Panc1 (cell line): ENCODE measurements at regions not wholly inside any gene's neighbourhood (a gene's known extent, or its start where the extent isn't known, plus 50 kb on each side); places are given as distances from the start of the nearest gene placed in this dataset.

Source experiments
- ATAC-seq: fragments of 200-7000 bp; cut with Tn5 transposase; 2 replicates; pipeline ENCODE4 v1.9.1; 2020; ENCODE audit warnings: mild to moderate bottlenecking, moderate library complexity
- BruUV-seq: library from RNA; stranded (reverse); fragments of 400-500 nt; replicated peaks from 2 replicates; lab custom pipeline; 2021; lab: Mats Ljungman, UMichigan
- CTCF ChIA-PET: fragments of 300-600 bp; sonication (Branson Sonifier 250); formaldehyde crosslinking; loops from one replicate; lab custom pipeline; 2022; ENCODE audit warnings: antibody characterized with exemption; lab: Charles Lee
- POLR2A ChIA-PET: fragments of 300-600 bp; sonication (Branson Sonifier 250); formaldehyde crosslinking; loops from one replicate; lab custom pipeline; 2022; ENCODE audit warnings: antibody characterized with exemption; lab: Charles Lee
- DNase-seq: peaks from one replicate; pipeline ENCODE4 v3.0.0-alpha.2; 2010; ENCODE audit warnings: low read depth, low spot score
- H3K27ac ChIP-seq: 2 replicates; pipeline ENCODE4 v1.5.1; 2011; ENCODE audit warnings: mild to moderate bottlenecking, low read length, inconsistent platforms
- H3K27me3 ChIP-seq: fragments of 200-500 bp; sonication (Bioruptor generic); 2 replicates; pipeline ENCODE4 v1.6.0; 2014; ENCODE audit warnings: low read length, inconsistent platforms; ENCODE audit not compliant: control insufficient read depth, insufficient read depth
- H3K36me3 ChIP-seq: fragments of 200-500 bp; sonication (Bioruptor generic); 2 replicates; pipeline ENCODE4 v1.5.1; 2014; ENCODE audit warnings: inconsistent platforms, mild to moderate bottlenecking, low read length, moderate library complexity; ENCODE audit not compliant: control insufficient read depth, insufficient read depth
- H3K4me1 ChIP-seq: 2 replicates; pipeline ENCODE4 v1.5.1; 2011; ENCODE audit warnings: inconsistent platforms, mild to moderate bottlenecking, low read length, moderate library complexity; ENCODE audit not compliant: control insufficient read depth, insufficient read depth
- H3K4me3 ChIP-seq, 2 experiments: 2 replicates each; pipeline ENCODE4 v1.5.1; 2011 to 2012; ENCODE audit warnings: low read depth in 2 of 2, low read length in 2 of 2, mild to moderate bottlenecking in 2 of 2, inconsistent platforms in 1 of 2, moderate library complexity in 1 of 2
- H3K9me3 ChIP-seq: fragments of 200-500 bp; sonication (Bioruptor generic); 2 replicates; pipeline ENCODE4 v1.5.1; 2014; ENCODE audit warnings: low read depth, mild to moderate bottlenecking, inconsistent platforms, low read length, moderate library complexity; ENCODE audit not compliant: control insufficient read depth, insufficient read depth
- POLR2AphosphoS5 ChIP-seq: IDR thresholded peaks from 2 replicates; pipeline ENCODE4 v1.6.1; 2012; ENCODE audit warnings: mild to moderate bottlenecking, low read depth, low read length, moderate library complexity
- SIN3A ChIP-seq: IDR thresholded peaks from 2 replicates; pipeline ENCODE4 v1.6.1; 2012; ENCODE audit warnings: low read depth, mild to moderate bottlenecking, low read length, moderate library complexity, borderline replicate concordance; ENCODE audit not compliant: insufficient read depth
- TCF7L2 ChIP-seq: IDR thresholded peaks from 2 replicates; pipeline ENCODE4 v1.6.1; 2011; ENCODE audit warnings: mild to moderate bottlenecking, low read depth, low read length, inconsistent platforms
- in situ Hi-C: cut with HindIII; loops from 2 replicates; pipeline ENCODE4 v1.10.0; 2016; ENCODE audit warnings: low sequenced_read_pairs, low pct_unique_long_range_greater_than_20kb
- intact Hi-C: fragments of 100-400 bp; cut with micrococcal nuclease; formaldehyde crosslinking; loops from one replicate; pipeline ENCODE4 v1.10.0; 2022; ENCODE audit not compliant: unreplicated experiment
- TF ChIP-seq, protein P1 (sequence below): fragments of 450-650 bp; IDR thresholded peaks from 2 replicates; pipeline ENCODE4 v1.5.1; 2017; ENCODE audit warnings: mild to moderate bottlenecking
- TF ChIP-seq, protein P2 (sequence below), 2 experiments: IDR thresholded peaks; 2 replicates each; pipeline ENCODE4 v1.6.1; 2011 to 2012; ENCODE audit warnings: low read depth in 2 of 2, control low read depth in 1 of 2, low read length in 1 of 2, mild to moderate bottlenecking in 1 of 2, moderate library complexity in 1 of 2; ENCODE audit not compliant: insufficient read depth in 1 of 2

DNA sequence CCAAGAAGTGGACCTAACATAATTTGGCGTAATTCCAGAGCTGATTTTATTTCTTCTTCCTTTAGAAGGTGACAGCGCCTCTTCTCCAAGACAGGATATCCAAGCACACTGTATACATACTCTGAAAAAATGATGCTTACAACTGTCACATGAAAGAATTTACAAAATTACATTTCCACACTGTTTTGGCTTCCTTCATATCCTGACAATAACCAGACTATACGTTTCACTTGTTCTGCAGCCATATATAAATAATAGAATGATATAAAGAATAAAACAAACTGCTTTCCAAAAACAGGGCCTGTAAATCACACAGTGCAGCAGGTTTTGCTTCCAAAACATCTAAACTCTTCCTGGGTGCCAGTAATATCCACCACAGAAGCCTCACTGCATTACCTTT lies 141.6 kb downstream of the FBXO8 start:
- BruUV-seq, result no TSS peak
- Histone ChIP-seq H3K27me3 (no peaks in the 10 kb centered on the region), H3K4me3 (no peak overlapping the region), H3K9me3 (no peaks in the 10 kb centered on the region), H3K4me1 (no peaks in the 10 kb centered on the region), H3K36me3 (no peaks in the 10 kb centered on the region), H3K27ac (no peak overlapping the region)
- no peak for ATAC-seq
- TF ChIP-seq TCF7L2, result no peak
- no peak for TF ChIP-seq SIN3A
- TF ChIP-seq, protein P1, sequence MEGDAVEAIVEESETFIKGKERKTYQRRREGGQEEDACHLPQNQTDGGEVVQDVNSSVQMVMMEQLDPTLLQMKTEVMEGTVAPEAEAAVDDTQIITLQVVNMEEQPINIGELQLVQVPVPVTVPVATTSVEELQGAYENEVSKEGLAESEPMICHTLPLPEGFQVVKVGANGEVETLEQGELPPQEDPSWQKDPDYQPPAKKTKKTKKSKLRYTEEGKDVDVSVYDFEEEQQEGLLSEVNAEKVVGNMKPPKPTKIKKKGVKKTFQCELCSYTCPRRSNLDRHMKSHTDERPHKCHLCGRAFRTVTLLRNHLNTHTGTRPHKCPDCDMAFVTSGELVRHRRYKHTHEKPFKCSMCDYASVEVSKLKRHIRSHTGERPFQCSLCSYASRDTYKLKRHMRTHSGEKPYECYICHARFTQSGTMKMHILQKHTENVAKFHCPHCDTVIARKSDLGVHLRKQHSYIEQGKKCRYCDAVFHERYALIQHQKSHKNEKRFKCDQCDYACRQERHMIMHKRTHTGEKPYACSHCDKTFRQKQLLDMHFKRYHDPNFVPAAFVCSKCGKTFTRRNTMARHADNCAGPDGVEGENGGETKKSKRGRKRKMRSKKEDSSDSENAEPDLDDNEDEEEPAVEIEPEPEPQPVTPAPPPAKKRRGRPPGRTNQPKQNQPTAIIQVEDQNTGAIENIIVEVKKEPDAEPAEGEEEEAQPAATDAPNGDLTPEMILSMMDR, result no peak
- no peak for TF ChIP-seq POLR2AphosphoS5
- TF ChIP-seq, protein P2, sequence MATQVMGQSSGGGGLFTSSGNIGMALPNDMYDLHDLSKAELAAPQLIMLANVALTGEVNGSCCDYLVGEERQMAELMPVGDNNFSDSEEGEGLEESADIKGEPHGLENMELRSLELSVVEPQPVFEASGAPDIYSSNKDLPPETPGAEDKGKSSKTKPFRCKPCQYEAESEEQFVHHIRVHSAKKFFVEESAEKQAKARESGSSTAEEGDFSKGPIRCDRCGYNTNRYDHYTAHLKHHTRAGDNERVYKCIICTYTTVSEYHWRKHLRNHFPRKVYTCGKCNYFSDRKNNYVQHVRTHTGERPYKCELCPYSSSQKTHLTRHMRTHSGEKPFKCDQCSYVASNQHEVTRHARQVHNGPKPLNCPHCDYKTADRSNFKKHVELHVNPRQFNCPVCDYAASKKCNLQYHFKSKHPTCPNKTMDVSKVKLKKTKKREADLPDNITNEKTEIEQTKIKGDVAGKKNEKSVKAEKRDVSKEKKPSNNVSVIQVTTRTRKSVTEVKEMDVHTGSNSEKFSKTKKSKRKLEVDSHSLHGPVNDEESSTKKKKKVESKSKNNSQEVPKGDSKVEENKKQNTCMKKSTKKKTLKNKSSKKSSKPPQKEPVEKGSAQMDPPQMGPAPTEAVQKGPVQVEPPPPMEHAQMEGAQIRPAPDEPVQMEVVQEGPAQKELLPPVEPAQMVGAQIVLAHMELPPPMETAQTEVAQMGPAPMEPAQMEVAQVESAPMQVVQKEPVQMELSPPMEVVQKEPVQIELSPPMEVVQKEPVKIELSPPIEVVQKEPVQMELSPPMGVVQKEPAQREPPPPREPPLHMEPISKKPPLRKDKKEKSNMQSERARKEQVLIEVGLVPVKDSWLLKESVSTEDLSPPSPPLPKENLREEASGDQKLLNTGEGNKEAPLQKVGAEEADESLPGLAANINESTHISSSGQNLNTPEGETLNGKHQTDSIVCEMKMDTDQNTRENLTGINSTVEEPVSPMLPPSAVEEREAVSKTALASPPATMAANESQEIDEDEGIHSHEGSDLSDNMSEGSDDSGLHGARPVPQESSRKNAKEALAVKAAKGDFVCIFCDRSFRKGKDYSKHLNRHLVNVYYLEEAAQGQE (IDR thresholded peaks at IDR 0.05; ENCODE audit: insufficient read depth in 1 of 2, low read depth in 2 of 2, low read length in 1 of 2), result no peak
- in situ Hi-C loops (no loop called here), intact Hi-C loops (no loop called here)
- ChIA-PET POLR2A (no interaction called here), CTCF (no interaction called here)
- no peak for DNase-seq

DNA sequence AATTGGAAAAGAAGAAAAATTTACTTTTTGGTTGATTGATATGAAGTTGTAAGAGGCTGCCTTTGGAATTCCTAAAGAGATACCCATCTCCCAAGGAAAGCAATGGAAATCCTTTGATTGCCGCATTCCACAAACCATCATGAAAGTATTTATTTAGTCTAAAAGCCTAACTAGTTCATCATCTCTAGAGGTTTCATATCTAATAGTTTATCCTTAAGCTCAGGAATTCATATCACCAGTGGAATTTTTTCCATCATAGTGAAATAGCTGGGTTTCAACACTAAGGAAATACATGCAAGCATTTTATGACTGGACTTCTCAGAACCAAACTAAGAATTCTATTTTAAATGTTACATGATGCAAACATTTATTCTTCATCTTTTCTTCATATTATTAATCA lies 144.9 kb downstream of the FBXO8 start:
- no peaks in the 10 kb centered on the region for H3K4me1 ChIP-seq
- in situ Hi-C loops, result no loop called here
- TF ChIP-seq, protein P1, result no peak
- TF ChIP-seq SIN3A (no peak), POLR2AphosphoS5 (no peak), TCF7L2 (no peak)
- TF ChIP-seq, protein P2 (IDR thresholded peaks at IDR 0.05; ENCODE audit: insufficient read depth in 1 of 2, low read depth in 2 of 2, low read length in 1 of 2), result no peak
- no peaks in the 10 kb centered on the region for H3K27me3 ChIP-seq
- intact Hi-C loops, result no loop called here
- no peaks in the 10 kb centered on the region for H3K9me3 ChIP-seq
- BruUV-seq, result no TSS peak
- no peaks in the 10 kb centered on the region for H3K36me3 ChIP-seq
- no peak for ATAC-seq
- H3K27ac ChIP-seq, result no peak overlapping the region
- POLR2A ChIA-PET, result no interaction called here
- H3K4me3 ChIP-seq, result no peak overlapping the region
- CTCF ChIA-PET, result no interaction called here
- DNase-seq, result no peak
